EH (cell line): ENCODE measurements at regions not wholly inside any gene's neighbourhood (a gene's known extent, or its start where the extent isn't known, plus 50 kb on each side); places are given as distances from the start of the nearest gene placed in this dataset.
"Not testable (repeated sequence)": the region's sequence is repeated elsewhere in the genome, so short reads cannot be mapped to it uniquely, and the experiment has no call there.

ENCODE experiments used
- DNase-seq: peaks from one replicate; pipeline ENCODE4 v3.0.0-alpha.2; 2015; ENCODE audit warnings: low read depth

- DNase-seq = peak; percentile 57
These were observed 1011.7 kb upstream of the PCDH7 start for GRCh38 chr4:29708473-29708872.

GRCh38 chr4:29710519-29710918, 1009.6 kb upstream of the PCDH7 start:
- no peak for DNase-seq

- DNase-seq = peak; percentile 29
These were observed 1008.9 kb upstream of the PCDH7 start for GRCh38 chr4:29711226-29711625.

GRCh38 chr4:29717287-29718057, 1002.7 kb upstream of the PCDH7 start:
- DNase-seq = no peak

- no peak for DNase-seq
These were observed 1002.0 kb upstream of the PCDH7 start for GRCh38 chr4:29718136-29718535.

GRCh38 chr4:29722253-29722652, 997.9 kb upstream of the PCDH7 start:
- DNase-seq = no peak

GRCh38 chr4:29726938-29727337, 993.2 kb upstream of the PCDH7 start:
- DNase-seq = no peak

GRCh38 chr4:29734343-29735213, 985.6 kb upstream of the PCDH7 start:
- no peak for DNase-seq

- no peak for DNase-seq
These were observed 963.2 kb upstream of the PCDH7 start for GRCh38 chr4:29756966-29757365.

GRCh38 chr4:29762151-29762550, 958.0 kb upstream of the PCDH7 start:
- DNase-seq = no peak

GRCh38 chr4:29770627-29771026, 949.5 kb upstream of the PCDH7 start:
- no peak for DNase-seq

GRCh38 chr4:29788123-29788522, 932.0 kb upstream of the PCDH7 start:
- DNase-seq = not testable (repeated sequence)

- DNase-seq = no peak
These were observed 914.9 kb upstream of the PCDH7 start for GRCh38 chr4:29805245-29805644.

- no peak for DNase-seq
These were observed 914.2 kb upstream of the PCDH7 start for GRCh38 chr4:29805916-29806480.

GRCh38 chr4:29817961-29818360, 902.2 kb upstream of the PCDH7 start:
- no peak for DNase-seq

- DNase-seq = no peak
These were observed 891.1 kb upstream of the PCDH7 start for GRCh38 chr4:29829067-29829466.

GRCh38 chr4:29852537-29852936, 867.6 kb upstream of the PCDH7 start:
- no peak for DNase-seq

- DNase-seq = no peak
These were observed 866.3 kb upstream of the PCDH7 start for GRCh38 chr4:29853833-29854232.

- DNase-seq = no peak
These were observed 858.9 kb upstream of the PCDH7 start for GRCh38 chr4:29861307-29861706.

GRCh38 chr4:29867412-29867811, 852.8 kb upstream of the PCDH7 start:
- no peak for DNase-seq

- no peak for DNase-seq
These were observed 819.8 kb upstream of the PCDH7 start for GRCh38 chr4:29900336-29900735.

- no peak for DNase-seq
These were observed 811.9 kb upstream of the PCDH7 start for GRCh38 chr4:29908276-29908675.

GRCh38 chr4:29927895-29928294, 792.3 kb upstream of the PCDH7 start:
- DNase-seq = no peak
